DMS53 treated with DMSO at 0.1 percent for 48 hours (cell line): ENCODE measurements at regions not wholly inside any gene's neighbourhood (a gene's known extent, or its start where the extent isn't known, plus 50 kb on each side); places are given as distances from the start of the nearest gene placed in this dataset.
"Not testable (repeated sequence)": the region's sequence is repeated elsewhere in the genome, so short reads cannot be mapped to it uniquely, and the experiment has no call there.

Source experiments
- DNase-seq: peaks from one replicate; lab custom pipeline; 2025; ENCODE audit not compliant: unreplicated experiment; lab: John Stamatoyannopoulos, UW

GRCh38 chr1:70553567-70553956, 142.5 kb downstream of the CTH start:
- no peak for DNase-seq

- DNase-seq = no peak
Measured at GRCh38 chr1:70554341-70554740, 143.3 kb downstream of the CTH start.

DNA sequence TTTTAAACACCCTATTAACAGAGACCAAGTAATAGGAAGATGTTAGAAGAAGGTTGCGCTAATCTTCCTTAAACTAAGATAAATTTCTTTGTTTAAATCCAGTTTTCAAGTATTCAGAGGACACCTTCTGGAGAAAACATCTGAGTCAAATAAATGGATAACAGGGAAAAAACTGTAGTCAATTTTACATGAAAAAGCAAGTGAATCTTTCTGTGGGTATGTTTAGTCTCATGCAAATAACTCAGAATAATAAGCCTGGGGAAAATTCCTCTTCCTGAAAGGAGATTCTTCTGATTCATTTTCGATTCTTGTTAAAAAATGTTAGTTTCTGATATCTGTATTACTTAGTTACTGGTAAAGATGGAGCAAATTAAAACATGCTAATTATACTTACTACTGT, 145.5 kb downstream of the CTH start:
- DNase-seq = no peak

DNA sequence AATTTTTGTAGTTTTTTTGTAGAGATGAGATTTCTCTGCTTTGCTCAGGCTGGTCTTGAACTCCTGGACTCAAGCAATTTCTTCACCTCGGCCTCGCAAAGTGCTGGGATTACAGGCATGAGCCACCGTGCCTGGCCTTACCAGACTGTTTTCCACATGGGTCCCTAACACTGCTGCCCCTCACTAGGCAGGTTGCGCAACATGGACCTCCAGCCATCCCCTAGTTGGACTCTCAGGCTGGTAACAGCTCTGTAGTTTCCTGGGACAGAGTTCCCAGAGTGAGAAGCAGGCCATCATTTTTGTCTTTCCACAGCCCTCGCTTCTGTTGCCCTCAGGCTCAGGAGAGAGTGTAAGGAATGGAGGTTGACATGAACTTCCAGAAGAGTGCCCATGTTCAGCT, 156.1 kb downstream of the CTH start:
- DNase-seq = no peak

GRCh38 chr1:70571191-70571590, 160.1 kb downstream of the CTH start:
- DNase-seq = no peak

- no peak for DNase-seq
Measured at GRCh38 chr1:70573317-70573843, 162.3 kb downstream of the CTH start.

GRCh38 chr1:70581661-70582060, 170.6 kb downstream of the CTH start:
- no peak for DNase-seq

GRCh38 chr1:70583522-70583921, 172.5 kb downstream of the CTH start:
- DNase-seq = peak; percentile 65

- no peak for DNase-seq
Measured at GRCh38 chr1:70586046-70586445, 175.0 kb downstream of the CTH start.

- no peak for DNase-seq
Measured at GRCh38 chr1:70587872-70588366, 176.9 kb downstream of the CTH start.

DNA sequence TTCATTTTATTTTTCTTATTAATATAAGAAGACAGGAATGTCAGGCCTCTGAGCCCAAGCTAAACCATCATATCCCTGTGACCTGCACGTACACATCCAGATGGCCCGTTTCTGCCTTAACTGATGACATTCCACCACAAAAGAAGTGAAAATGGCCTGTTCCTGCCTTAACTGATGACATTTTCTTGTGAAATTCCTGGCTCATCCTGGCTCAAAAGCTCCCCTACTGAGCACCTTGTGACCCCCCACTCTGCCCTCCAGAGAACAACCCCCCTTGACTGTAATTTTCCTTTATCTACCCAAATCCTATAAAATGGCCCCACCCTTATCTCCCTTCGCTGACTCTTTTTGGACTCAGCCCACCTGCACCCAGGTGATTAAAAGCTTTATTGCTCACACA, 182.5 kb downstream of the CTH start:
- DNase-seq = not testable (repeated sequence)

DNA sequence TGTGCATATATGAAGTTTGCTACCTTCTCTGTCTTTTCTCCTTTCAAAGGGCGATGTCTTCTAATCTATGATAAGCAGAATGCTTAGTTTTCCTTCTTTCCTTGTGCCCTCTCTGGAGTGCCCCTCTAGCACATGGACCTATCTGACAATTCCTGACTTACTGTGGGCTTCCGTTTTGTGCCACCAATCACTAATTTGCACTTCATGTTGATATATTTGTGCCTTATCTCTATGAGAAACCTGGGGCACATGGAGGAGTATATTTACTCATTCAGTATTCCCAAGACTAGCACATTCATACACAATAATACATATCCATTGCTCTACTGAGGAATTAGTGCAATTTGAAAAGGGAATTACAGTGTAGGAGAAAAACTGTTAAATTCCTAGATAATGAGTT, 197.7 kb downstream of the CTH start:
- no peak for DNase-seq

DNA sequence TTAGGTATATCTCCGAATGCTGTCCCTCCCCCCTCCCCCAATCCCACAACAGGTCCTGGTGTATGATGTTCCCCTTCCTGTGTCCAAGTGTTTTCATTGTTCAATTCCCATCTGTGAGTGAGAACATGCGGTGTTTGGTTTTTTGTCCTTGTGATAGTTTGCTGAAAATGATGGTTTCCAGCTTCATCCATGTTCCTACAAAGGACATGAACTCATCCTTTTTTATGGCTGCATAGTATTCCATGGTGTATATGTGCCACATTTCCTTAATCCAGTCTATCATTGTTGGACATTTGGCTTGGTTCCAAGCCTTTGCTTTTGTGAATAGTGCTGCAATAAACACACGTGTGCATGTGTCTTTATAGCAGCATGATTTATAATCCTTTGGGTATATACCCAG, 199.1 kb downstream of the CTH start:
- not testable (repeated sequence) for DNase-seq

GRCh38 chr1:70616946-70617345, 205.9 kb downstream of the CTH start:
- DNase-seq = no peak

DNA sequence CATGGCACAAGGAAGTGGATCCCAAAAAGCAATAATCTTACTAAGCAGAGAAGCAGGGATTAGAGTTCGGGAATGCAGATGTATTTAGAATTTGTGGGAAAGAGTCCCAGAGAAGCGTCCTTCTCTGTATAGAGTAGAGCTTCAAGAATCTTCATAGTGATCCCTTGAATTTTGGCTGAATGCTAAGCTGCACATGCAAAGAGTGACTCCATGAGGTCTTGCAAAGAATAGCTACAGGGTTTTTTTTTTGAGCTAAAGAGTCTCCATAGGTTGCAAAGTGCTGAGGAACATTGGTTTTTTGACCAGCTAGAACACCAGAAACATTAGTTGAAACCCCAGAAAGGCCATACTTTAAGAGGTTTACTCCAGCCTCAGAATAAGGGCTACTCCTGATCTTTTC, 206.7 kb downstream of the CTH start:
- DNase-seq = no peak

DNA sequence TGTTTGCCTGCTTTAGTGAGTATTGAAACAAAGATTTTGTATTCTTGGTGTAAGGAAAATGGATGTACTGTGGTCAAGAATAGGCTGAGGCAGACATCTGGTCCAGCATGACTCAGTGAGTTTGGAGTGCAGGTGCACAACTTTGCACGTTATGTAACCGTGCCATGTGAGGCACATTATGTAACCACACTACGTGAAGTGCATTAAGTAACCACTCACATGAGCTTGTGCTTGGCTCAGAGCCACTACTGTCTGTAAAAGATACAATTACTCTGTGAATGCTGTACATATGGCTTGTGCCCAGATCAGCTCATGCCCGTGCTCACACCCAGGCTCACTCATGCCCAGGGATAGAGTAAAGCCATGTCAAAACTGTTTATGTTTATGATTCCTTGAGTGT, 216.8 kb downstream of the CTH start:
- peak; percentile 82 for DNase-seq

- DNase-seq = no peak
Measured at GRCh38 chr1:70628973-70629372, 217.9 kb downstream of the CTH start.

DNA sequence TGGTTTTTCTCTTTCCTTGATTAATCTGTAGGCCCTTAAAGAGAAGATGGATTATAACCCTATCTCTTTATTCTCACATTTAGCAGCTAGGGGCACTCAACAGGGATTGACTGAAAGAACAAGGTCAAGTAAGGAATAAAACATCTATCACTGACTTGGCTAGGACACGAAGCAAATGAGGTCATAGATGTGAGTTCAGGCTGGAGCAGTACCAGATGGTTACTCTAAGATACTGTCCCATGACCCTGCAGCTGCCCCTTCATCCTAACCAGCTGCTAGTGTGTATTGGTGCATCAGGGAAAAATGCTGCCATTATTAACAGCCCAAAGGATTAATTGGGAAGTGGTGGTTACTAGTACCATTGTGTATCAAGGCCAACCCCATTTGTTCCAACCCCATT, 221.9 kb downstream of the CTH start:
- DNase-seq = no peak

DNA sequence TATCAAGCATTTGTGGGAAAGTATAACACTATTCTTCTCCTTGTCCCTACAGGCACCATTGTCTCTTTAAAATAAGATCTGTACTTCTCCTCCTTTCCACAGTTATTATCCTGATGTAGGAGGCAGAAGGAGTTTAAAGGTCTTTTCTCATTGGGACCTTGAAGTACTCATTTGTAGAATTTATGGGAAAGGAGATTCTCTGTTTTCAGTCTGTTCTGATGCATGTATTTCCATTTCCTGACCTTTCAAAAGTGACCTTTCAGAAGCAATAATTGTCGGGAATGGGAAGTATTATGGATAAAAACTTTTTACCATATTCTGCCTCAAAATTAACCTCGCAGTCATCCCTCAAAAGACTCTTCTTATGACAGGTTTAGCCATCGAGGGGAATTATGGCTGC, 224.8 kb downstream of the CTH start:
- DNase-seq = no peak

DNA sequence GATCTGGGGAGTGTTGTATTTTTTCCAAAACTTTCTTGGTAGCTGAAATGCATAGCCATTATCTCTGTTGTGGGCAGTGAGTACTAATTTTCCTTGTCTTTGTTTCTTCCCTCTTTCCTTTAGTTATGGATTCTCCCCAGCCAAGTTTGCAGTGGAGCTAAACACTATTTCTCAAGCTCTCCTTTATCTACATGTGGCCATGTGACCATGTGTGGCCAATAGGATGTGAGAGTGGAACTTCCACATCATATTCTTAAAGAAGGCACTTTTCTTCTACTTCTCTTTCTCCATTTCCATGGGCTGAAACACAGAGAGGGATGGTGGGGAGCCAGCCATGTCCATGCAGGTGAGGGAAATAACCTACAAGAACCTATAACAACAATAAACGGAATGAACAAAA, 230.8 kb downstream of the CTH start:
- no peak for DNase-seq

DNA sequence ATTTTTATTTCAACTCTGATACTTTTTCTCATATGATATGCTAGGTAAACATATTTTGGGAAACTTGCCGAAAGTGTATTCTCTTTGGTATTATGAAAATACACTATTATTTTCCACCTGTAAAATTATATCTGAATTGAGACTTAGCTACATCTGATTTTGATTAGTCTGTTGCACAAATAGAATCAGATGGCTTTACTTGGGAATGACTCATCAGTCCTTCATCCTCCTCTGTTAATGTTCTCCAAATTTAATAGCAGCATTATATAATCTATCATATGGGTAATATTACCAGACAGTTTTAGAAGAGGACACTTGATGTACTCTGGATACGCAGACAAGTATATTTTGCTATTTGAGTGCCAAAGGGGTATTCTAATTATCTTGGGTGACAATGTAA, 245.3 kb downstream of the CTH start:
- no peak for DNase-seq

- DNase-seq = peak; percentile 73
Measured at GRCh38 chr1:70659891-70660290, 248.8 kb downstream of the CTH start.

GRCh38 chr1:70666381-70667140, 255.5 kb downstream of the CTH start:
- peak; percentile 78 for DNase-seq
